B cell (primary cell): ENCODE measurements at regions not wholly inside any gene's neighbourhood (a gene's known extent, or its start where the extent isn't known, plus 50 kb on each side); places are given as distances from the start of the nearest gene placed in this dataset.

Experiments used
- ATAC-seq: fragments of 200-7000 bp; cut with Tn5 transposase; one replicate; pipeline ENCODE4 v1.10.0; 2021; ENCODE audit warnings: low read depth, mild to moderate bottlenecking, moderate number of reproducible peaks, moderate library complexity
- CTCF ChIA-PET: fragments of 350-600 bp; sonication (Branson Sonifier 250); formaldehyde crosslinking; loops from one replicate; lab custom pipeline; 2021; ENCODE audit warnings: antibody characterized with exemption, inconsistent platforms; lab: Charles Lee
- POLR2A ChIA-PET: fragments of 350-600 bp; sonication (Branson Sonifier 250); formaldehyde crosslinking; loops from one replicate; lab custom pipeline; 2021; ENCODE audit warnings: antibody characterized with exemption; lab: Charles Lee
- DNase-seq: peaks from one replicate; pipeline ENCODE4 v3.0.0; 2013
- H2AFZ ChIP-seq: 2 replicates; pipeline ENCODE4 v1.6.1; 2012; ENCODE audit warnings: mild to moderate bottlenecking, low read depth, low read length; ENCODE audit not compliant: insufficient read depth, poor library complexity, severe bottlenecking
- H3K27ac ChIP-seq, 2 donors: 1 replicate in 1 of 2; 2 replicates in 1 of 2; pipeline ENCODE4 v1.5.1; 2012 to 2013; ENCODE audit warnings: low read length in 2 of 2, mild to moderate bottlenecking in 2 of 2, moderate library complexity in 1 of 2
- H3K27me3 ChIP-seq, 4 experiments: fragments of 200-600 bp in 1 of 4; sonication (generic) in 1 of 4; replicated peaks in 1 of 4; 1 replicate in 2 of 4; 2 replicates in 2 of 4; pipeline versions ENCODE4 v1.6.1 to v1.7.0; 2013 to 2016; ENCODE audit warnings: low read length in 3 of 4, mild to moderate bottlenecking in 2 of 4, mixed read lengths in 1 of 4, moderate library complexity in 1 of 4; ENCODE audit not compliant: insufficient read depth in 4 of 4, control insufficient read depth in 3 of 4; ENCODE audit errors: control extremely low read depth in 1 of 4
- H3K36me3 ChIP-seq, 2 experiments: replicated peaks in 1 of 2; 1 replicate in 1 of 2; 2 replicates in 1 of 2; pipeline versions ENCODE4 v1.6.1 to v1.7.1; 2013; ENCODE audit warnings: low read length in 1 of 2; ENCODE audit not compliant: insufficient read depth in 2 of 2, control insufficient read depth in 1 of 2; ENCODE audit errors: control extremely low read depth in 1 of 2, extremely low read depth in 1 of 2
- H3K4me1 ChIP-seq, 2 donors: fragments of 200-600 bp in 1 of 2; sonication (generic) in 1 of 2; 1 replicate in 1 of 2; 2 replicates in 1 of 2; pipeline versions ENCODE4 v1.5.1 to v1.6.1; 2013 to 2017; ENCODE audit warnings: low read length in 2 of 2; ENCODE audit not compliant: control insufficient read depth in 2 of 2, insufficient read depth in 2 of 2
- H3K4me2 ChIP-seq: replicated peaks from 2 replicates; pipeline ENCODE3; 2012; ENCODE audit warnings: mild to moderate bottlenecking, low read depth, low read length; ENCODE audit not compliant: poor library complexity, severe bottlenecking
- H3K4me3 ChIP-seq, 5 experiments: fragments of 200-600 bp in 1 of 5; sonication (generic) in 1 of 5; 1 replicate in 3 of 5; 2 replicates in 2 of 5; pipeline versions ENCODE4 v1.5.1 to v1.7.0; 2011 to 2016; ENCODE audit warnings: low read length in 4 of 5, mild to moderate bottlenecking in 4 of 5, low read depth in 2 of 5, control low read depth in 1 of 5, moderate library complexity in 1 of 5; ENCODE audit not compliant: insufficient read depth in 1 of 5; ENCODE audit errors: control extremely low read depth in 1 of 5, extremely low read depth in 1 of 5
- H3K79me2 ChIP-seq: fragments of 200-600 bp; sonication (generic); one replicate; pipeline ENCODE4 v1.6.0; 2016; ENCODE audit warnings: low read length; ENCODE audit not compliant: control insufficient read depth, insufficient read depth
- H3K9ac ChIP-seq: fragments of 200-600 bp; sonication (generic); 2 replicates; pipeline ENCODE4 v1.6.1; 2017; ENCODE audit warnings: mild to moderate bottlenecking, low read length, moderate library complexity
- H3K9me3 ChIP-seq, 3 donors: one replicate each; pipeline versions ENCODE4 v1.6.1 to v1.7.1; 2013; ENCODE audit warnings: low read length in 2 of 3; ENCODE audit not compliant: control insufficient read depth in 2 of 3, insufficient read depth in 1 of 3; ENCODE audit errors: control extremely low read depth in 1 of 3
- H4K20me1 ChIP-seq: 2 replicates; pipeline ENCODE4 v1.6.0; 2012; ENCODE audit warnings: mild to moderate bottlenecking, low read length; ENCODE audit not compliant: insufficient read depth, control insufficient read depth, poor library complexity, severe bottlenecking
- H3K27ac Mint-ChIP-seq: one replicate; pipeline ENCODE4 v1.8.0; 2021; ENCODE audit warnings: mixed read lengths
- H3K27me3 Mint-ChIP-seq: one replicate; pipeline ENCODE4 v1.8.0; 2021; ENCODE audit warnings: mixed read lengths
- H3K4me1 Mint-ChIP-seq: one replicate; pipeline ENCODE4 v1.8.0; 2021; ENCODE audit warnings: mixed read lengths
- H3K4me3 Mint-ChIP-seq: one replicate; pipeline ENCODE4 v1.8.0; 2021; ENCODE audit warnings: mixed read lengths
- H3K9me3 Mint-ChIP-seq: one replicate; pipeline ENCODE4 v1.8.0; 2022; ENCODE audit warnings: mixed read lengths; ENCODE audit not compliant: insufficient read depth
- EZH2 ChIP-seq: IDR thresholded peaks from 2 replicates; pipeline ENCODE4 v1.6.1; 2012; ENCODE audit warnings: borderline replicate concordance, low read depth, mild to moderate bottlenecking, moderate library complexity, low read length; ENCODE audit not compliant: insufficient read depth, poor library complexity, severe bottlenecking
- WGBS: methylation state at CpG from one replicate; pipeline ENCODE4 v1.1.5; 2013; ENCODE audit warnings: missing lambda C conversion rate; ENCODE audit not compliant: insufficient coverage; 5-methylcytosine and 5-hydroxymethylcytosine counted together
- intact Hi-C: fragments of 100-400 bp; cut with micrococcal nuclease; formaldehyde crosslinking; loops from one replicate; pipeline ENCODE4 v1.10.0; 2022
- TF ChIP-seq, protein P1 (sequence below): fragments of 200-600 bp; IDR thresholded peaks from one replicate; pipeline ENCODE4 v1.8.0; 2022; ENCODE audit warnings: antibody characterized with exemption, mild to moderate bottlenecking

DNA sequence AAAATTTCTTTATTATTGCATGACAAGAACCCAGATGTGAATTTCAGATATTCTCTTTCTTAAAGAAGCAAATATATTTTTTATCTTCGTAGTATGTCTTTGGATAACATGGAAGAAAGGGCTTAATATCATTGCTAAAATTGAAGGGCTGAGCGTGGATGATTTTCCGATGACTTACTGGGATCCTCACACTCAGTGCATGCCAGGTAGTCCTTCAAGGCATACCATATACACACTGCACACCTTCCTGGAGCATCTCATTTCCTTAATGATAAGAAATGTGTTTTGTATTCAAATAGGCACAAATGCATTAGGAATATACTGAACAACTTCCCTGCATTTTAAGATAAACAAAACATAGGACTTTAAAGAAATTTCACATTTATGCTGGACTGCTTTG is 193.9 kb upstream of the MAP3K7 start:
- Mint-ChIP-seq H3K4me3 (no peak overlapping the region), H3K27me3 (peaks cover 12% of the 10 kb centered on the region), H3K27ac (no peak overlapping the region), H3K4me1 (no peaks in the 10 kb centered on the region), H3K9me3 (no peaks in the 10 kb centered on the region)
- TF ChIP-seq, protein P1, sequence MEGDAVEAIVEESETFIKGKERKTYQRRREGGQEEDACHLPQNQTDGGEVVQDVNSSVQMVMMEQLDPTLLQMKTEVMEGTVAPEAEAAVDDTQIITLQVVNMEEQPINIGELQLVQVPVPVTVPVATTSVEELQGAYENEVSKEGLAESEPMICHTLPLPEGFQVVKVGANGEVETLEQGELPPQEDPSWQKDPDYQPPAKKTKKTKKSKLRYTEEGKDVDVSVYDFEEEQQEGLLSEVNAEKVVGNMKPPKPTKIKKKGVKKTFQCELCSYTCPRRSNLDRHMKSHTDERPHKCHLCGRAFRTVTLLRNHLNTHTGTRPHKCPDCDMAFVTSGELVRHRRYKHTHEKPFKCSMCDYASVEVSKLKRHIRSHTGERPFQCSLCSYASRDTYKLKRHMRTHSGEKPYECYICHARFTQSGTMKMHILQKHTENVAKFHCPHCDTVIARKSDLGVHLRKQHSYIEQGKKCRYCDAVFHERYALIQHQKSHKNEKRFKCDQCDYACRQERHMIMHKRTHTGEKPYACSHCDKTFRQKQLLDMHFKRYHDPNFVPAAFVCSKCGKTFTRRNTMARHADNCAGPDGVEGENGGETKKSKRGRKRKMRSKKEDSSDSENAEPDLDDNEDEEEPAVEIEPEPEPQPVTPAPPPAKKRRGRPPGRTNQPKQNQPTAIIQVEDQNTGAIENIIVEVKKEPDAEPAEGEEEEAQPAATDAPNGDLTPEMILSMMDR: no peak
- TF ChIP-seq EZH2: no peak
- POLR2A ChIA-PET: no interaction called here
- Histone ChIP-seq H3K27me3 (peaks cover 0 to 3% (median 0%) of the 10 kb centered on the region in 4 experiments), H3K4me1 (no peaks in the 10 kb centered on the region), H2AFZ (no peak overlapping the region), H3K9me3 (no peaks in the 10 kb centered on the region), H3K36me3 (no peaks in the 10 kb centered on the region), H4K20me1 (no peaks in the 10 kb centered on the region), H3K4me3 (no peak overlapping the region), H3K27ac (no peak overlapping the region), H3K79me2 (no peaks in the 10 kb centered on the region), H3K4me2 (no peak overlapping the region), H3K9ac (no peak overlapping the region)
- WGBS: no CpG with 5 or more reads among the region's 3 CpGs
- CTCF ChIA-PET: interaction anchor here (0.7 kb wide), 1 partner anchor 231 kb away, joined by 3 read pairs; no protein-coding TSS in a partner anchor
- intact Hi-C loops: no loop called here
- ATAC-seq (no peak), DNase-seq (no peak)

DNA sequence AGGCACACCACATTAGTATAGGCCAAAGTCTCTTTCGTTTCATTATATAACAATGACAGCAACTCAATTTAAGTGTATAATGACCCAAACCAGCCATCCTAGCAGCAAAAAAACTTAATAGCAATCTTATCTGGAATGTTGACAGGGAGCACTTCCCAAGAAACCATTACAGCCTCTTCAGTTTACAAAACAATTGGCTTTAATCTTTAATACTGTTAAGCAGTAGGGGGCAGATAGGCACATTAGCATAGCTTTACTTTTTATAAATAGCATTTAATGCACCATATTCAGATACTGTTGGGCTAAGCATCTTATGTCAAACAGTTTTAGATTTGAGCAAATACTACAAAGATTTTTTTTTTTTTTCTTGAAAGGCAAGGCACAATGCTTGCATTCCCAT is 193.3 kb upstream of the MAP3K7 start:
- peaks cover 16% of the 10 kb centered on the region for H3K27me3 Mint-ChIP-seq
- no peak overlapping the region for H3K4me2 ChIP-seq
- no peaks in the 10 kb centered on the region for H3K4me1 Mint-ChIP-seq
- H3K27ac Mint-ChIP-seq: no peak overlapping the region
- no peak overlapping the region for H3K27ac ChIP-seq
- H3K4me1 ChIP-seq: no peaks in the 10 kb centered on the region
- POLR2A ChIA-PET: no interaction called here
- no peaks in the 10 kb centered on the region for H3K79me2 ChIP-seq
- no peak overlapping the region for H3K4me3 Mint-ChIP-seq
- H3K9me3 Mint-ChIP-seq: no peaks in the 10 kb centered on the region
- no peak for DNase-seq
- H3K36me3 ChIP-seq: no peaks in the 10 kb centered on the region
- H3K27me3 ChIP-seq: peaks cover 0 to 3% (median 0%) of the 10 kb centered on the region in 4 experiments
- TF ChIP-seq, protein P1: no peak
- TF ChIP-seq EZH2: no peak
- intact Hi-C loops: no loop called here
- no CpG with 5 or more reads among the region's 1 CpG for WGBS
- no peak overlapping the region for H3K9ac ChIP-seq
- ATAC-seq: no peak
- no peak overlapping the region for H2AFZ ChIP-seq
- H3K4me3 ChIP-seq: no peak overlapping the region
- CTCF ChIA-PET: interaction anchor here (0.7 kb wide), 1 partner anchor 230 kb away, joined by 3 read pairs; no protein-coding TSS in a partner anchor
- H3K9me3 ChIP-seq: no peaks in the 10 kb centered on the region
- no peaks in the 10 kb centered on the region for H4K20me1 ChIP-seq
